ENCODE measurements at regions not wholly inside any gene's neighbourhood (a gene's known extent, or its start where the extent isn't known, plus 50 kb on each side); places are given as distances from the start of the nearest gene placed in this dataset.

DNA sequence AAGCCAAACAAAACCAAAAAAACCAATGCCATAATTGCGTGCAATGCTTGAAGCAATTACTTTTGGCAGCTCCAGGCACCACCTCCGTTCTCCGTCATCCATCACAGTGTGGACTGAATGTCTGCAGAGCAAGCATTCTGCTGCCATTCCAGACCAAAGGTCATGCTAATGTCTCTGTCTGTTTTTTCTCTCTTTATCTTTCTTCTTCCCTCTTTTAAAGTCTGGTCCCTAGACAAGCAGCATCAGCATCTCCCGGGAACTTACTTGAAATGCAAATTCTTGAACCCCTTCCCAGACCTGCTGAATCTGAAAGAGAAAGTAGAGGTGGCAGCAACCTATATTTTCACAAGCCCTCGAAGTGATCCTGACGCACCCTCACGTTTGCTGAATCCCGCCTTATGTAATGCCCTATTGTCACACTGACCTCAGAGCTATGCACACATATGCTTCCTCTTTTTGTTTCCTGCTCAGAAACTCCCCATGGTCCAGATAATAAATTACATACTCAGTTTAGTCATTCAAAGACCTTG is 297.3 kb upstream of the PROK2 start:
- H3K4me3 ChIP-seq, result no peak overlapping the region
- ATAC-seq (ENCODE audit: insufficient read depth, low FRiP score), result no peak
- H3K27me3 ChIP-seq (ENCODE audit: control insufficient read depth in 3 of 3, insufficient read depth in 3 of 3, low read length in 2 of 3), result peaks cover 0 to 3% (median 0%) of the 10 kb centered on the region in 3 donors
- peak overlapping the region in 1 of 2 donors; percentile 24 for H3K27ac ChIP-seq (ENCODE audit: low read depth in 1 of 2, low read length in 1 of 2)
- H3K9ac ChIP-seq (ENCODE audit: insufficient read depth in 1 of 2, low read length in 2 of 2), result no peak overlapping the region
- no peak for TF ChIP-seq CTCF (IDR thresholded peaks at IDR 0.05; ENCODE audit: control extremely low read depth, extremely low read depth)
- WGBS, 2 donors, result 15 to 38% methylated on average over 8 of the region's 8 CpGs
- peaks cover 0 to 2% (median 0%) of the 10 kb centered on the region in 4 donors for H3K9me3 ChIP-seq (ENCODE audit: control insufficient read depth in 4 of 4, insufficient read depth in 3 of 4, low read length in 3 of 4)
- H3K36me3 ChIP-seq (ENCODE audit: control insufficient read depth in 4 of 4, insufficient read depth in 4 of 4, low read length in 4 of 4), result no peaks in the 10 kb centered on the region
- peaks cover 0 to 1% (median 0%) of the 10 kb centered on the region in 5 donors for H3K4me1 ChIP-seq (ENCODE audit: control insufficient read depth in 5 of 5, insufficient read depth in 5 of 5, low read length in 5 of 5)
- peak in 2 of 3 donors; percentile 40 to 63 for DNase-seq

- H3K36me3 ChIP-seq (ENCODE audit: control insufficient read depth in 4 of 4, insufficient read depth in 4 of 4, low read length in 4 of 4), result no peaks in the 10 kb centered on the region
- H3K27ac ChIP-seq (ENCODE audit: low read depth in 1 of 2, low read length in 1 of 2), result no peak overlapping the region
- H3K27me3 ChIP-seq (ENCODE audit: control insufficient read depth in 3 of 3, insufficient read depth in 3 of 3, low read length in 2 of 3), result peaks cover 0 to 3% (median 0%) of the 10 kb centered on the region in 3 donors
- no peak overlapping the region for H3K9ac ChIP-seq (ENCODE audit: insufficient read depth in 1 of 2, low read length in 2 of 2)
- WGBS, 2 donors, result 80 to 86% methylated on average over 6 of the region's 6 CpGs
- H3K4me3 ChIP-seq, result no peak overlapping the region
- peaks cover 0 to 2% (median under 1%) of the 10 kb centered on the region in 4 donors for H3K9me3 ChIP-seq (ENCODE audit: control insufficient read depth in 4 of 4, insufficient read depth in 3 of 4, low read length in 3 of 4)
- DNase-seq (no peak), ATAC-seq (ENCODE audit: insufficient read depth, low FRiP score) (no peak)
- no peak for TF ChIP-seq CTCF (IDR thresholded peaks at IDR 0.05; ENCODE audit: control extremely low read depth, extremely low read depth)
- H3K4me1 ChIP-seq (ENCODE audit: control insufficient read depth in 5 of 5, insufficient read depth in 5 of 5, low read length in 5 of 5), result peaks cover 0 to 1% (median 0%) of the 10 kb centered on the region in 5 donors
These were observed 296.7 kb upstream of the PROK2 start for GRCh38 chr3:72081471-72082185.

- H3K27me3 ChIP-seq (ENCODE audit: control insufficient read depth in 3 of 3, insufficient read depth in 3 of 3, low read length in 2 of 3), result peaks cover 0 to 3% (median 0%) of the 10 kb centered on the region in 3 donors
- no peak for DNase-seq
- H3K9me3 ChIP-seq (ENCODE audit: control insufficient read depth in 4 of 4, insufficient read depth in 3 of 4, low read length in 3 of 4), result peaks cover under 1 to 4% (median 2%) of the 10 kb centered on the region in 4 donors
- H3K36me3 ChIP-seq (ENCODE audit: control insufficient read depth in 4 of 4, insufficient read depth in 4 of 4, low read length in 4 of 4), result no peaks in the 10 kb centered on the region
- H3K4me1 ChIP-seq (ENCODE audit: control insufficient read depth in 5 of 5, insufficient read depth in 5 of 5, low read length in 5 of 5), result peaks cover 0 to 1% (median 0%) of the 10 kb centered on the region in 5 donors
- 88 to 94% methylated on average over 5 of the region's 5 CpGs for WGBS, 2 donors
- H3K27ac ChIP-seq (ENCODE audit: low read depth in 1 of 2, low read length in 1 of 2), result no peak overlapping the region
- no peak for ATAC-seq (ENCODE audit: insufficient read depth, low FRiP score)
- TF ChIP-seq CTCF (IDR thresholded peaks at IDR 0.05; ENCODE audit: control extremely low read depth, extremely low read depth), result no peak
- no peak overlapping the region for H3K4me3 ChIP-seq
- no peak overlapping the region for H3K9ac ChIP-seq (ENCODE audit: insufficient read depth in 1 of 2, low read length in 2 of 2)
These were observed 295.9 kb upstream of the PROK2 start for GRCh38 chr3:72080800-72081199.
